CD4-positive, CD25-positive, alpha-beta regulatory T cell (primary cell): ENCODE measurements at regions not wholly inside any gene's neighbourhood (a gene's known extent, or its start where the extent isn't known, plus 50 kb on each side); places are given as distances from the start of the nearest gene placed in this dataset.

ENCODE experiments used
- ATAC-seq, 2 donors: fragments of 150-1000 bp; cut with Tn5 transposase; one replicate each; pipeline ENCODE4 v1.10.0; 2021; ENCODE audit warnings: low read depth in 2 of 2, moderate number of reproducible peaks in 2 of 2, moderate library complexity in 1 of 2
- DNase-seq, 3 donors: peaks; one replicate each; pipeline versions ENCODE4 v3.0.0 to v3.0.0-alpha.2; 2012 to 2022; ENCODE audit warnings: mixed read lengths in 1 of 3
- H3K27ac ChIP-seq: one replicate; pipeline ENCODE4 v1.7.0; 2013; ENCODE audit warnings: mild to moderate bottlenecking, low read length; ENCODE audit not compliant: insufficient read depth, poor library complexity, severe bottlenecking
- H3K27me3 ChIP-seq: one replicate; pipeline ENCODE4 v1.7.0; 2013; ENCODE audit warnings: low read length; ENCODE audit not compliant: control insufficient read depth, insufficient read depth
- H3K36me3 ChIP-seq: one replicate; pipeline ENCODE4 v1.7.0; 2013; ENCODE audit warnings: mild to moderate bottlenecking, low read length, moderate library complexity; ENCODE audit not compliant: control insufficient read depth, insufficient read depth
- H3K4me1 ChIP-seq: 2 replicates; pipeline ENCODE4 v1.7.0; 2013; ENCODE audit warnings: mild to moderate bottlenecking, low read length; ENCODE audit not compliant: insufficient read depth, control insufficient read depth, poor library complexity, severe bottlenecking
- H3K4me3 ChIP-seq: one replicate; pipeline ENCODE4 v1.7.0; 2013; ENCODE audit warnings: low read depth, mild to moderate bottlenecking, low read length, moderate library complexity
- H3K9me3 ChIP-seq, 2 experiments: 1 replicate in 1 of 2; 2 replicates in 1 of 2; pipeline ENCODE4 v1.7.0; 2013; ENCODE audit warnings: low read length in 2 of 2, mild to moderate bottlenecking in 1 of 2, moderate library complexity in 1 of 2; ENCODE audit not compliant: control insufficient read depth in 2 of 2
- H3K27ac Mint-ChIP-seq, 3 donors: one replicate each; pipeline ENCODE4 v1.8.0; 2020 to 2022; ENCODE audit warnings: mild to moderate bottlenecking in 3 of 3, mixed read lengths in 3 of 3, moderate library complexity in 2 of 3
- H3K27me3 Mint-ChIP-seq: one replicate; pipeline ENCODE4 v1.8.0; 2022; ENCODE audit warnings: mild to moderate bottlenecking, mixed read lengths
- H3K36me3 Mint-ChIP-seq: one replicate; pipeline ENCODE4 v1.8.0; 2020; ENCODE audit warnings: mixed read lengths
- H3K4me1 Mint-ChIP-seq, 4 donors: one replicate each; pipeline ENCODE4 v1.8.0; 2020 to 2022; ENCODE audit warnings: mixed read lengths in 4 of 4, mild to moderate bottlenecking in 1 of 4
- H3K4me3 Mint-ChIP-seq, 4 donors: one replicate each; pipeline ENCODE4 v1.8.0; 2020 to 2022; ENCODE audit warnings: mild to moderate bottlenecking in 4 of 4, mixed read lengths in 4 of 4, moderate library complexity in 3 of 4
- H3K9me3 Mint-ChIP-seq, 7 donors: one replicate each; pipeline ENCODE4 v1.8.0; 2020 to 2022; ENCODE audit warnings: mixed read lengths in 7 of 7, mild to moderate bottlenecking in 3 of 7, moderate library complexity in 2 of 7

DNA sequence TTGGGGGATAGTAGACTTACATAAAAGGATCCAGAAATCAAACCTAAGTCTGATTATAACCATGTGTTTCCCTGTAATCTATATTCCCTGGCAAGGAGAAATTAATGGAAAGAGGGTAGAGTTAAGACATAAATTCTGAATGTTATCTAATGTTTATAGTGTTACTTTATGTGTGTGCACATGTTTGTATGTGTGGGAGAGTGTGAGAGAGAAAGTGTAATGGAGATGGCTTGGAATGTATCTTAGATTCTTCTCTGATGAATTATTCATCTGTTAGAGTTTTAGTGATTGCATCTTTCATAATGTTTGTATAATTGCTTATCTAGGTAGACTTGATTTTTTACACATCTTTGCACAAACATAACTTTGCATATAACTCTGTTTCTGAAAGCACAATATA, 490.9 kb downstream of the FLRT2 start:
- no peaks in the 10 kb centered on the region for H3K4me1 ChIP-seq

GRCh38 chr14:86015941-86016340, 486.0 kb downstream of the FLRT2 start:
- H3K9me3 ChIP-seq, result no peaks in the 10 kb centered on the region
- H3K9me3 Mint-ChIP-seq, result peaks cover 0 to 9% (median 1%) of the 10 kb centered on the region in 7 donors
- DNase-seq (no peak), ATAC-seq (no peak)
- no peaks in the 10 kb centered on the region for H3K27me3 ChIP-seq
- H3K4me1 Mint-ChIP-seq, result peaks cover 0 to 5% (median 0%) of the 10 kb centered on the region in 4 donors
- H3K36me3 Mint-ChIP-seq, result peaks cover 3% of the 10 kb centered on the region
- no peak overlapping the region for H3K27ac ChIP-seq
- no peak overlapping the region for H3K4me3 ChIP-seq
- no peaks in the 10 kb centered on the region for H3K27me3 Mint-ChIP-seq
- H3K27ac Mint-ChIP-seq, result no peak overlapping the region
- no peaks in the 10 kb centered on the region for H3K36me3 ChIP-seq
- no peak overlapping the region for H3K4me3 Mint-ChIP-seq
- no peaks in the 10 kb centered on the region for H3K4me1 ChIP-seq

More for the DNA sequence above, 490.9 kb downstream of the FLRT2 start:
- Mint-ChIP-seq H3K4me1 (no peaks in the 10 kb centered on the region), H3K4me3 (no peak overlapping the region), H3K36me3 (no peaks in the 10 kb centered on the region), H3K27me3 (no peaks in the 10 kb centered on the region), H3K27ac (no peak overlapping the region), H3K9me3 (peaks cover 0 to 14% (median 5%) of the 10 kb centered on the region in 7 donors)
- ATAC-seq, result no peak
- DNase-seq, result no peak
- Histone ChIP-seq H3K9me3 (no peaks in the 10 kb centered on the region), H3K27ac (no peak overlapping the region), H3K27me3 (no peaks in the 10 kb centered on the region), H3K4me3 (no peak overlapping the region), H3K36me3 (no peaks in the 10 kb centered on the region)

DNA sequence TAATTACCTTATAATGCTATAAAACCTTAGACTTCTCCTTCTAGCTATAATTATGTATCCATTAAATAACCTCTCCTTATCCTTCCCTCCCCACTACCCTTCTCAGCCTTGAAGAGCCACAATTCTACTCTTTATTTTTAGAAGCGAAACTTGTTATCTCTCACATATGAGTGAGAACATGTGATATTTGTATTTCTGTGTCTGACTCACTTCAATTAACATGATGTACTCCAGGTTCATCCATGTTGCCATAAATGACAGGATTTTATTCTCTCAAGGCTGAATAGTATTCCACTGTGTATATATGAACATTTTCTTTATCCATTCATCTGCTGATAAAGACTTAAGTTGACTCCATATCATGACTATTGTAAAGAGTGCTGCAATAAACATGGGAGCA, 485.6 kb downstream of the FLRT2 start:
- no peak for DNase-seq
- no peak overlapping the region for H3K4me3 Mint-ChIP-seq

GRCh38 chr14:86013641-86014040, 483.7 kb downstream of the FLRT2 start:
- H3K9me3 Mint-ChIP-seq, result peaks cover 0 to 4% (median 1%) of the 10 kb centered on the region in 7 donors
- H3K4me1 Mint-ChIP-seq, result peaks cover 0 to 5% (median 0%) of the 10 kb centered on the region in 4 donors
- H3K27ac Mint-ChIP-seq, result no peak overlapping the region
- Histone ChIP-seq H3K27me3 (no peaks in the 10 kb centered on the region), H3K4me1 (no peaks in the 10 kb centered on the region), H3K36me3 (no peaks in the 10 kb centered on the region), H3K27ac (no peak overlapping the region), H3K4me3 (no peak overlapping the region), H3K9me3 (no peaks in the 10 kb centered on the region)
- peaks cover 3% of the 10 kb centered on the region for H3K36me3 Mint-ChIP-seq
- H3K27me3 Mint-ChIP-seq, result no peaks in the 10 kb centered on the region
- no peak for ATAC-seq
- no peak for DNase-seq
- H3K4me3 Mint-ChIP-seq, result no peak overlapping the region

More for the DNA sequence above, 485.6 kb downstream of the FLRT2 start:
- no peak for ATAC-seq
- H3K9me3 Mint-ChIP-seq, result peaks cover 0 to 5% (median 1%) of the 10 kb centered on the region in 7 donors
- Histone ChIP-seq H3K27ac (no peak overlapping the region), H3K4me1 (no peaks in the 10 kb centered on the region), H3K27me3 (no peaks in the 10 kb centered on the region), H3K9me3 (no peaks in the 10 kb centered on the region), H3K36me3 (no peaks in the 10 kb centered on the region), H3K4me3 (no peak overlapping the region)
- no peak overlapping the region for H3K27ac Mint-ChIP-seq
- peaks cover 0 to 5% (median 0%) of the 10 kb centered on the region in 4 donors for H3K4me1 Mint-ChIP-seq
- H3K27me3 Mint-ChIP-seq, result no peaks in the 10 kb centered on the region
- H3K36me3 Mint-ChIP-seq, result peaks cover 3% of the 10 kb centered on the region

DNA sequence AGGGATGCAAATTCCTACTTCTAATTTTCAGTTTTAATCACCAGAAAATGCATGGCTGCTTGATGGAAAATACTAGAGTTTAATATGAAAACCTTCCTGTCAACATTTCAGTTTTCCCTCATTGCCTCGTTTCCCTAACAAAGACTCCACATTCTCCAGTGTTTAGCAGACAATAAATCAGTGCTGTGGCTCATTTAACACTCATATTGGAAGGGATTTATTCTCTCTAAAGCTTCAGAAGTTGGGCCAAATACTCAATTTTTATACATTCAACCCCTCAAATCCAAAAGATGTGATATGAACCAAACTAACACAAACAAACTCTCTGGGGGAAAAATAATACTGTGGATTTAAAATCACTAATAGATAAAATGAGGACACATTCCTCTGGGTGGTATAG, 482.5 kb downstream of the FLRT2 start:
- no peak overlapping the region for H3K4me3 Mint-ChIP-seq
- no peak overlapping the region for H3K27ac Mint-ChIP-seq
- H3K4me3 ChIP-seq, result no peak overlapping the region
- H3K4me1 ChIP-seq, result no peaks in the 10 kb centered on the region
- no peak overlapping the region for H3K27ac ChIP-seq
- peaks cover 4% of the 10 kb centered on the region for H3K36me3 Mint-ChIP-seq
- DNase-seq, result no peak
- no peaks in the 10 kb centered on the region for H3K36me3 ChIP-seq
- H3K27me3 ChIP-seq, result no peaks in the 10 kb centered on the region
- no peak for ATAC-seq
- peaks cover 0 to 4% (median 1%) of the 10 kb centered on the region in 7 donors for H3K9me3 Mint-ChIP-seq
- peaks cover 0 to 5% (median 0%) of the 10 kb centered on the region in 4 donors for H3K4me1 Mint-ChIP-seq
- H3K9me3 ChIP-seq, result no peaks in the 10 kb centered on the region
- no peaks in the 10 kb centered on the region for H3K27me3 Mint-ChIP-seq

DNA sequence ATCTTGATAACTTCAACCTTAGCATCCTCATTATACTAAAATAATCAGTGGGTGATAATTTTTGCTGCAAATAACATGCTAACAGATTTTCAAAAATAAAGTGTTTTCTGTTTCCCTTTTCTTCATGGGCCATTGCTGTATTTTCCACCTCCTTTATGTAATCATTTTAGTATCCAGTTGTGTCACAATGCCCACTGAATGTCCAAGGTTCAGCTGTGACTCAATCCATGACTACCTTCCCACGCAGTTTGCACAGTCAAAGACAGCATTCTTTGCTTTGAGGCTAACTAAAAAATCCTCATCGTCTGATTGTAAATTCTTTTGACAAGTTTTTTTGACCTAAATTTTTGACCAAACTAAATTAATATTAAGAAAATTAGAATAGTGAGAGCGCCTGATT, 474.1 kb downstream of the FLRT2 start:
- H3K27ac Mint-ChIP-seq, result no peak overlapping the region
- ATAC-seq (no peak), DNase-seq (no peak)
- Histone ChIP-seq H3K4me3 (no peak overlapping the region), H3K27ac (no peak overlapping the region), H3K36me3 (no peaks in the 10 kb centered on the region), H3K27me3 (no peaks in the 10 kb centered on the region), H3K4me1 (no peaks in the 10 kb centered on the region), H3K9me3 (no peaks in the 10 kb centered on the region)
- H3K4me3 Mint-ChIP-seq, result no peak overlapping the region
- H3K4me1 Mint-ChIP-seq, result no peaks in the 10 kb centered on the region
- no peaks in the 10 kb centered on the region for H3K27me3 Mint-ChIP-seq
- peaks cover 20% of the 10 kb centered on the region for H3K36me3 Mint-ChIP-seq
- H3K9me3 Mint-ChIP-seq, result peaks cover 0 to 7% (median 0%) of the 10 kb centered on the region in 7 donors

DNA sequence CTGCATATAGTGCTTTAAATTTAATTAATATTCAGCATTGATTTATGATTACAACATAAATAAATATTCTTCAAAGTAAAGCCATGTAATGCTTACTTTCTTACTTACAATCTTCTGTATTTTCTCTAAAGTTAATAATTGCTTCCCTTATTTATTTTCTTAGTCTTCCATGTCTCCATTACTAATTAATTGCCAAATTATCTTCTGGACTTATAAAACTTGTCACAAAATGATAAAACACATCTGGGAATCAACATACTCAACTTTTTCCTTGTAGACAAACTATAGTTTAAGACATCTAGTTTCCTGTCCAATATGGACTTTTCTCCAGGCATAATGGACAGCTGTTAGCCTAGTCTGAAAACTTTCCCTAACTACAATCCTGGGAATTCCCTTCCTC, 466.6 kb downstream of the FLRT2 start:
- DNase-seq (no peak), ATAC-seq (no peak)
- H3K9me3 Mint-ChIP-seq, result peaks cover 0 to 1% (median 0%) of the 10 kb centered on the region in 7 donors
- Histone ChIP-seq H3K36me3 (no peaks in the 10 kb centered on the region), H3K4me1 (no peaks in the 10 kb centered on the region), H3K4me3 (no peak overlapping the region), H3K27ac (no peak overlapping the region), H3K9me3 (no peaks in the 10 kb centered on the region), H3K27me3 (no peaks in the 10 kb centered on the region)
- peak overlapping the region in 1 of 3 donors; percentile 64 for H3K27ac Mint-ChIP-seq
- H3K27me3 Mint-ChIP-seq, result no peaks in the 10 kb centered on the region
- no peaks in the 10 kb centered on the region for H3K36me3 Mint-ChIP-seq
- peaks cover 0 to 8% (median 5%) of the 10 kb centered on the region in 4 donors for H3K4me1 Mint-ChIP-seq
- no peak overlapping the region for H3K4me3 Mint-ChIP-seq

- no peak for DNase-seq
- no peaks in the 10 kb centered on the region for H3K36me3 ChIP-seq
- H3K27ac ChIP-seq, result no peak overlapping the region
- Mint-ChIP-seq H3K9me3 (peaks cover 0 to 2% (median 0%) of the 10 kb centered on the region in 7 donors), H3K4me3 (no peak overlapping the region), H3K36me3 (peaks cover 16% of the 10 kb centered on the region), H3K27ac (no peak overlapping the region), H3K27me3 (no peaks in the 10 kb centered on the region), H3K4me1 (peaks cover 0 to 10% (median 6%) of the 10 kb centered on the region in 4 donors)
- no peak for ATAC-seq
- H3K4me1 ChIP-seq, result no peaks in the 10 kb centered on the region
- no peaks in the 10 kb centered on the region for H3K27me3 ChIP-seq
- H3K9me3 ChIP-seq, result no peaks in the 10 kb centered on the region
- H3K4me3 ChIP-seq, result no peak overlapping the region
Measured at GRCh38 chr14:85991156-85991555, 461.2 kb downstream of the FLRT2 start.
